ENCODE measurements at regions not wholly inside any gene's neighbourhood (a gene's known extent, or its start where the extent isn't known, plus 50 kb on each side); places are given as distances from the start of the nearest gene placed in this dataset.

DNA sequence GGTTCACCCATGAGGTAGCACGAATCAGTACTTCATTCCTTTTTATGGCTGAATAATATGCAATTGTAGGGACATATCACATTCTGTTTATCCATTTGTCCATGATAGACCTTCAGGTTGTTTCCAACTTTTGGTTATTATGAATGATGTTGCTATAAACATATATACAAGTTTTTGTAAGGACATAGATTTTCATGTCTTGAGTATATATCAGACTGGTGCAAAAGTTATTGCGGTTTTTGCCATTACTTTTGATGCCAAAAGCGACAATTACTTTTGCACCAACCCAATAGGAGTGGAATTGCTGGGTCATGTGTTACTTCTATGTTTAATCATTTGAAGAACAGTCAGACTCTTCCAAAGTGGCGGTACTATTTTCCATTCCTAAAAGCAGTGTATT, 361.5 kb downstream of the RPS24 start:
- TF ChIP-seq CTCF (IDR thresholded peaks at IDR 0.05; ENCODE audit: low read depth, low read length) = no peak
- no peak overlapping the region for H3K27ac ChIP-seq (ENCODE audit: low read depth, low read length)
- ChIA-PET POLR2A (no interaction called here), CTCF (no interaction called here)
- no peak overlapping the region for H3K4me3 ChIP-seq (ENCODE audit: low read depth, low read length)
- H3K27me3 ChIP-seq (ENCODE audit: control insufficient read depth, insufficient read depth, low read length) = peaks cover 29% of the 10 kb centered on the region
- no peak for DNase-seq (ENCODE audit: low read depth, low spot score)
- H3K9me3 ChIP-seq (ENCODE audit: control insufficient read depth, insufficient read depth, low read length) = no peaks in the 10 kb centered on the region

DNA sequence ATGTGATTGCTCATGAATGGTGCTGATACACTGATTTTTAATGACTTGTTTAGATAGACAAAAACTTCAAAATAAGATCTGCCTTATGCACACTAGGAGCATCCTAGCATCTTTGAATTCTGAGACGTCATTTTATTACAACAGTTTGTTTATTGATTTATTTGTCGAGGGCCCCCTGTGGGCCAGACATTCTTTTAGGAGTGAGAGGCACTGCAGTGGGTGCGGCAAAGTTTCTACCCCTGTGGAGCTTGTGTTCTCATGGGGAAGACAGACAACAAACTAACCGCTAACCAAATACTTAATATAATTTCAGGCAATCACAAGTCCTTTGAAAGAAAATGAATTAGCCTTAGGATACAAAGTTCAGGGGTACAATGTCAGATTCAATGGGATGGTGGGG, 363.1 kb downstream of the RPS24 start:
- no peak overlapping the region for H3K27ac ChIP-seq (ENCODE audit: low read depth, low read length)
- no peak overlapping the region for H3K4me3 ChIP-seq (ENCODE audit: low read depth, low read length)
- peaks cover 33% of the 10 kb centered on the region for H3K27me3 ChIP-seq (ENCODE audit: control insufficient read depth, insufficient read depth, low read length)
- ChIA-PET POLR2A (no interaction called here), CTCF (no interaction called here)
- no peaks in the 10 kb centered on the region for H3K9me3 ChIP-seq (ENCODE audit: control insufficient read depth, insufficient read depth, low read length)
- TF ChIP-seq CTCF (IDR thresholded peaks at IDR 0.05; ENCODE audit: low read depth, low read length) = no peak
- DNase-seq (ENCODE audit: low read depth, low spot score) = no peak

GRCh38 chr10:78397786-78398185, 364.1 kb downstream of the RPS24 start:
- no peak for DNase-seq (ENCODE audit: low read depth, low spot score)
- H3K27ac ChIP-seq (ENCODE audit: low read depth, low read length) = no peak overlapping the region
- ChIA-PET POLR2A (no interaction called here), CTCF (no interaction called here)
- no peaks in the 10 kb centered on the region for H3K9me3 ChIP-seq (ENCODE audit: control insufficient read depth, insufficient read depth, low read length)
- TF ChIP-seq CTCF (IDR thresholded peaks at IDR 0.05; ENCODE audit: low read depth, low read length) = no peak
- peaks cover 42% of the 10 kb centered on the region for H3K27me3 ChIP-seq (ENCODE audit: control insufficient read depth, insufficient read depth, low read length)
- H3K4me3 ChIP-seq (ENCODE audit: low read depth, low read length) = no peak overlapping the region

DNA sequence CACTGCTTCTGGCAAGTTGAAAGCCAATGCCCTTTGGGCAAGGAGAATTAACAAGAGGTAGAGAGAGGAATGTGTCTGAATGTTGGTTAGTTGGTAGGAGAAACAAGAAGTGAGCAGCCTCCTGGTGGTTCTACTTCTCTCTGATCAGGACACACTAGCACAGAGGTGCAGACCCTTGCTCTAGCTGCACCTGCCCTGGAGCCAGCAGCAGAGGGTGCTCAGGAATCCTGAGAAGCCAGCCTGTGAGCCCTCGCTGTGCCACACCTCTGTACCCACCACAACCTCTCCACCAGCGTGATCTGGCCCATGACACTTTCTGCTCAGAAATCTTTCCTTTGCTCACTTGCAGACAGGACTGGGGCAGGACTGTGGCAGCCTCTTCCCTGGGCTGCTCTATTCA, 364.7 kb downstream of the RPS24 start:
- POLR2A ChIA-PET = no interaction called here

GRCh38 chr10:78401624-78402367, 368.1 kb downstream of the RPS24 start:
- no peak for TF ChIP-seq CTCF (IDR thresholded peaks at IDR 0.05; ENCODE audit: low read depth, low read length)
- CTCF ChIA-PET = no interaction called here
- H3K9me3 ChIP-seq (ENCODE audit: control insufficient read depth, insufficient read depth, low read length) = no peaks in the 10 kb centered on the region
- POLR2A ChIA-PET = no interaction called here
- H3K27me3 ChIP-seq (ENCODE audit: control insufficient read depth, insufficient read depth, low read length) = peaks cover 52% of the 10 kb centered on the region
- H3K4me3 ChIP-seq (ENCODE audit: low read depth, low read length) = no peak overlapping the region
- no peak overlapping the region for H3K27ac ChIP-seq (ENCODE audit: low read depth, low read length)
- no peak for DNase-seq (ENCODE audit: low read depth, low spot score)

More for the DNA sequence above, 364.7 kb downstream of the RPS24 start:
- no peak for DNase-seq (ENCODE audit: low read depth, low spot score)
- H3K27ac ChIP-seq (ENCODE audit: low read depth, low read length) = no peak overlapping the region
- peaks cover 42% of the 10 kb centered on the region for H3K27me3 ChIP-seq (ENCODE audit: control insufficient read depth, insufficient read depth, low read length)
- CTCF ChIA-PET = no interaction called here
- H3K4me3 ChIP-seq (ENCODE audit: low read depth, low read length) = no peak overlapping the region
- H3K9me3 ChIP-seq (ENCODE audit: control insufficient read depth, insufficient read depth, low read length) = no peaks in the 10 kb centered on the region
- TF ChIP-seq CTCF (IDR thresholded peaks at IDR 0.05; ENCODE audit: low read depth, low read length) = no peak
